Body of pancreas (tissue), 4 donors: ENCODE measurements at regions not wholly inside any gene's neighbourhood (a gene's known extent, or its start where the extent isn't known, plus 50 kb on each side); places are given as distances from the start of the nearest gene placed in this dataset.
"Not testable (repeated sequence)": the region's sequence is repeated elsewhere in the genome, so short reads cannot be mapped to it uniquely, and the experiment has no call there.

Source experiments
- ATAC-seq: fragments of 150-250 bp; one replicate; pipeline ENCODE4 v1.9.1; 2016
- DNase-seq, 4 donors: peaks; one replicate each; pipeline ENCODE4 v3.0.0-alpha.2; 2019
- H3K27ac ChIP-seq, 4 donors: fragments of 200-600 bp; sonication (generic); 1 replicate in 3 of 4; 2 replicates in 1 of 4; pipeline versions ENCODE4 v1.5.1 to v1.6.1; 2016 to 2019; ENCODE audit warnings: mild to moderate bottlenecking in 1 of 4, mixed read lengths in 1 of 4, moderate library complexity in 1 of 4
- H3K27me3 ChIP-seq, 2 donors: fragments of 200-600 bp; sonication (generic); one replicate each; pipeline ENCODE4 v1.6.0; 2016; ENCODE audit warnings: mild to moderate bottlenecking in 1 of 2
- H3K36me3 ChIP-seq, 2 donors: fragments of 200-600 bp; sonication (generic); replicated peaks in 1 of 2; 2 replicates each; pipeline ENCODE4 v1.5.1; 2016; ENCODE audit warnings: low read depth in 2 of 2; ENCODE audit not compliant: insufficient read depth in 1 of 2
- H3K4me1 ChIP-seq: fragments of 200-600 bp; sonication (generic); one replicate; pipeline ENCODE4 v1.6.0; 2016
- H3K4me3 ChIP-seq, 2 donors: fragments of 200-600 bp; sonication (generic); 1 replicate in 1 of 2; 2 replicates in 1 of 2; pipeline ENCODE4 v1.5.1; 2016 to 2019
- H3K9me3 ChIP-seq, 3 donors: fragments of 200-600 bp; sonication (generic); 1 replicate in 2 of 3; 2 replicates in 1 of 3; pipeline ENCODE4 v1.5.1; 2016
- CTCF ChIP-seq, 7 experiments: fragments of 450-650 bp in 4 of 7; fragments of 200-600 bp in 3 of 7; sonication (generic) in 3 of 7; IDR thresholded peaks; one replicate each; pipeline ENCODE4 v1.5.1; 2016 to 2019; ENCODE audit warnings: antibody characterized with exemption in 7 of 7
- POLR2A ChIP-seq, 3 donors: fragments of 450-650 bp; IDR thresholded peaks; one replicate each; pipeline ENCODE4 v1.6.1; 2016; ENCODE audit warnings: antibody characterized with exemption in 3 of 3, mild to moderate bottlenecking in 2 of 3
- WGBS, 2 donors: methylation state at CpG; one replicate each; pipeline ENCODE4 v1.1.5; 2017; 5-methylcytosine and 5-hydroxymethylcytosine counted together
- intact Hi-C: fragments of 100-400 bp; cut with DNase I; formaldehyde crosslinking; loops from one replicate; pipeline ENCODE4 v1.15.1; 2023

- Histone ChIP-seq H3K27ac (no peak overlapping the region), H3K4me3 (no peak overlapping the region), H3K9me3 (no peaks in the 10 kb centered on the region), H3K36me3 (no peaks in the 10 kb centered on the region), H3K27me3 (no peaks in the 10 kb centered on the region), H3K4me1 (no peaks in the 10 kb centered on the region)
- ATAC-seq (no peak), DNase-seq (no peak)
- 68 to 74% methylated on average over 5 of the region's 5 CpGs for WGBS, 2 donors
- intact Hi-C loops: no loop called here
- TF ChIP-seq POLR2A (IDR thresholded peaks at IDR 0.05) (no peak), CTCF (IDR thresholded peaks at IDR 0.05) (no peak)
Measured at GRCh38 chr11:97000481-97000880, 610.7 kb downstream of the JRKL start.

- no peak overlapping the region for H3K27ac ChIP-seq
- ATAC-seq: no peak
- no peak overlapping the region for H3K4me3 ChIP-seq
- peaks cover 13% of the 10 kb centered on the region for H3K4me1 ChIP-seq
- DNase-seq: no peak
- TF ChIP-seq CTCF (IDR thresholded peaks at IDR 0.05) (no peak), POLR2A (IDR thresholded peaks at IDR 0.05) (no peak)
- H3K36me3 ChIP-seq: no peaks in the 10 kb centered on the region
- H3K9me3 ChIP-seq: no peaks in the 10 kb centered on the region
- H3K27me3 ChIP-seq: no peaks in the 10 kb centered on the region
- intact Hi-C loops: no loop called here
- WGBS, 2 donors: 12 to 25% methylated on average over 2 of the region's 2 CpGs
Measured at GRCh38 chr11:97007283-97007682, 617.5 kb downstream of the JRKL start.

GRCh38 chr11:97009613-97010012 lies 619.8 kb downstream of the JRKL start:
- whole genome bisulfite sequencing, 2 donors: 18 to 32% methylated on average over 1 of the region's 1 CpG
- Histone ChIP-seq H3K27ac (no peak overlapping the region), H3K4me1 (peaks cover 13% of the 10 kb centered on the region), H3K9me3 (no peaks in the 10 kb centered on the region), H3K36me3 (no peaks in the 10 kb centered on the region), H3K4me3 (no peak overlapping the region), H3K27me3 (no peaks in the 10 kb centered on the region)
- peak; percentile 79 for ATAC-seq
- peak in 1 of 4 donors; percentile 10 for DNase-seq
- intact Hi-C loops: no loop called here
- TF ChIP-seq CTCF (IDR thresholded peaks at IDR 0.05): no peak
- no peak for TF ChIP-seq POLR2A (IDR thresholded peaks at IDR 0.05)

GRCh38 chr11:97010997-97011396 lies 621.2 kb downstream of the JRKL start:
- DNase-seq, H3K9me3 ChIP-seq, H3K27me3 ChIP-seq, intact Hi-C loops, ATAC-seq, H3K4me3 ChIP-seq, H3K27ac ChIP-seq, H3K36me3 ChIP-seq: not testable (repeated sequence)
- H3K4me1 ChIP-seq: peaks cover 13% of the 10 kb centered on the region
- 69 to 76% methylated on average over 10 of the region's 10 CpGs for WGBS, 2 donors

GRCh38 chr11:97015327-97015726 lies 625.5 kb downstream of the JRKL start:
- 44 to 52% methylated on average over 2 of the region's 2 CpGs for WGBS, 2 donors
- H3K9me3 ChIP-seq: no peaks in the 10 kb centered on the region
- no peaks in the 10 kb centered on the region for H3K27me3 ChIP-seq
- H3K4me3 ChIP-seq: no peak overlapping the region
- no peaks in the 10 kb centered on the region for H3K36me3 ChIP-seq
- no peak for DNase-seq
- no peak for TF ChIP-seq POLR2A (IDR thresholded peaks at IDR 0.05)
- TF ChIP-seq CTCF (IDR thresholded peaks at IDR 0.05): no peak
- intact Hi-C loops: no loop called here
- ATAC-seq: no peak
- H3K4me1 ChIP-seq: no peaks in the 10 kb centered on the region
- no peak overlapping the region for H3K27ac ChIP-seq
